ENCODE measurements at regions not wholly inside any gene's neighbourhood (a gene's known extent, or its start where the extent isn't known, plus 50 kb on each side); places are given as distances from the start of the nearest gene placed in this dataset.

- DNase-seq (ENCODE audit: extremely low spot score in 2 of 2) = no peak
- no peaks in the 10 kb centered on the region for H3K27me3 ChIP-seq
- no peak for TF ChIP-seq POLR2AphosphoS5 (IDR thresholded peaks at IDR 0.05; ENCODE audit: insufficient read depth in 1 of 2, low read depth in 1 of 2)
- no peak for TF ChIP-seq POLR2A (IDR thresholded peaks at IDR 0.05)
- TF ChIP-seq, protein P1, sequence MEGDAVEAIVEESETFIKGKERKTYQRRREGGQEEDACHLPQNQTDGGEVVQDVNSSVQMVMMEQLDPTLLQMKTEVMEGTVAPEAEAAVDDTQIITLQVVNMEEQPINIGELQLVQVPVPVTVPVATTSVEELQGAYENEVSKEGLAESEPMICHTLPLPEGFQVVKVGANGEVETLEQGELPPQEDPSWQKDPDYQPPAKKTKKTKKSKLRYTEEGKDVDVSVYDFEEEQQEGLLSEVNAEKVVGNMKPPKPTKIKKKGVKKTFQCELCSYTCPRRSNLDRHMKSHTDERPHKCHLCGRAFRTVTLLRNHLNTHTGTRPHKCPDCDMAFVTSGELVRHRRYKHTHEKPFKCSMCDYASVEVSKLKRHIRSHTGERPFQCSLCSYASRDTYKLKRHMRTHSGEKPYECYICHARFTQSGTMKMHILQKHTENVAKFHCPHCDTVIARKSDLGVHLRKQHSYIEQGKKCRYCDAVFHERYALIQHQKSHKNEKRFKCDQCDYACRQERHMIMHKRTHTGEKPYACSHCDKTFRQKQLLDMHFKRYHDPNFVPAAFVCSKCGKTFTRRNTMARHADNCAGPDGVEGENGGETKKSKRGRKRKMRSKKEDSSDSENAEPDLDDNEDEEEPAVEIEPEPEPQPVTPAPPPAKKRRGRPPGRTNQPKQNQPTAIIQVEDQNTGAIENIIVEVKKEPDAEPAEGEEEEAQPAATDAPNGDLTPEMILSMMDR (IDR thresholded peaks at IDR 0.05) = no peak
- H3K9me3 ChIP-seq = no peaks in the 10 kb centered on the region
- H3K36me3 ChIP-seq = no peaks in the 10 kb centered on the region
- peaks cover 28% of the 10 kb centered on the region for H3K4me1 ChIP-seq
- intact Hi-C loops (cut with DNase I) = no loop called here
- no peak overlapping the region for H3K4me3 ChIP-seq
- H3K27ac ChIP-seq = no peak overlapping the region
Observed at GRCh38 chr14:22174412-22175277, 414.4 kb downstream of the DAD1 start.

DNA sequence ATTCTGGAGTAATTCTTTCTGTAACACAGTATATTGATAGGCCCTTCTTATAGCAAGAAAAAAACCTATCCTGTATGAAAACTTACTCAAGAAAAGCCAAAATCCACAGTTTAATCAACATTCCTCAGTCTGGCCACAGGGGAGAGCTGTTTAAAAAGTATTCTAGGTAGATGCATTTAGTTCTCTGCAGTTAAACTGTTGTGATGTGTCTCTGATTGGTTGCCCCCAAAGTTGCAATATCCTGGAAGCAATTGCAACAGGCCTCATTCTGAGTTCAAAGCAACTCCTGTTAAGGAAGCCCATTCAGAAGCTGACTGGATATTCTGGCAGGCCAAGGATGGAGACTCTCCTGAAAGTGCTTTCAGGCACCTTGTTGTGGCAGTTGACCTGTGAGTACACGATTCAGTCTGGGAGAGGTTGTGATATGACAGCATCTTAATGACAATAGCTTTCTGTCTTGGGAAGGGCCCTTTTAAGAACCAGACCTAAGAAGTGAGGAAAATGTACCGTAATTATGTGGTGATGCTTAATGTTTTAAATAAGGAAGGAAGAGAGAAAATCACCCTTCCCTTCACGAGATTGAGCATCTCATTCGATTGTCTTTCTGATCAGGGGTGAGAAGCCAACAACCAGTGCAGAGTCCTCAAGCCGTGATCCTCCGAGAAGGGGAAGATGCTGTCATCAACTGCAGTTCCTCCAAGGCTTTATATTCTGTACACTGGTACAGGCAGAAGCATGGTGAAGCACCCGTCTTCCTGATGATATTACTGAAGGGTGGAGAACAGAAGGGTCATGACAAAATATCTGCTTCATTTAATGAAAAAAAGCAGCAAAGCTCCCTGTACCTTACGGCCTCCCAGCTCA, 420.7 kb downstream of the DAD1 start:
- DNase-seq (ENCODE audit: extremely low spot score in 2 of 2) = no peak
- TF ChIP-seq POLR2AphosphoS5 (IDR thresholded peaks at IDR 0.05; ENCODE audit: insufficient read depth in 1 of 2, low read depth in 1 of 2) = no peak
- TF ChIP-seq, protein P1 (IDR thresholded peaks at IDR 0.05) = no peak
- TF ChIP-seq POLR2A (IDR thresholded peaks at IDR 0.05) = no peak
- Histone ChIP-seq H3K27ac (no peak overlapping the region), H3K27me3 (no peaks in the 10 kb centered on the region), H3K36me3 (no peaks in the 10 kb centered on the region), H3K4me1 (no peaks in the 10 kb centered on the region), H3K9me3 (no peaks in the 10 kb centered on the region), H3K4me3 (no peak overlapping the region)
- intact Hi-C loops (cut with DNase I) = no loop called here

GRCh38 chr14:22164616-22165015, 424.4 kb downstream of the DAD1 start:
- no peaks in the 10 kb centered on the region for H3K36me3 ChIP-seq
- TF ChIP-seq POLR2AphosphoS5 (IDR thresholded peaks at IDR 0.05; ENCODE audit: insufficient read depth in 1 of 2, low read depth in 1 of 2) = no peak
- no peak for TF ChIP-seq POLR2A (IDR thresholded peaks at IDR 0.05)
- TF ChIP-seq, protein P1 (IDR thresholded peaks at IDR 0.05) = no peak
- H3K4me3 ChIP-seq = no peak overlapping the region
- no peak overlapping the region for H3K27ac ChIP-seq
- H3K4me1 ChIP-seq = no peaks in the 10 kb centered on the region
- no peak for DNase-seq (ENCODE audit: extremely low spot score in 2 of 2)
- no peaks in the 10 kb centered on the region for H3K27me3 ChIP-seq
- intact Hi-C loops (cut with DNase I) = no loop called here
- H3K9me3 ChIP-seq = no peaks in the 10 kb centered on the region

DNA sequence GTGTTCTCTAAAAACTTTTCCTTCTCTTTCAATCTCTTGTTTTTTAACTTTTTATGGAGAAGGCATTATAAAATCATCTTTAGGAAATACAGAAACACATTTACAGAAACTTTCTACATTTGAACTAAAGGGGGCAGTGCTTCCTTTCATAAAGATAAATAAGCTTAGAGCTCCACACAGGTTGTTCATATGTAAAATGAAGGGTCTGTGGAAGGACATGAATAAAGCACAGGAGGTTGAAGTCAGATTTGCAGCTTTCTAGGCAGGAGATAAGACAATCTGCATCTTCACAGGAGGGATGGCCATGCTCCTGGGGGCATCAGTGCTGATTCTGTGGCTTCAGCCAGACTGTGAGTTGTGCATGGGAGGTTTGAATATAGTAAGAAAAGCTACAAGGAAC, 426.0 kb downstream of the DAD1 start:
- no peak for TF ChIP-seq POLR2A (IDR thresholded peaks at IDR 0.05)
- TF ChIP-seq, protein P1 (IDR thresholded peaks at IDR 0.05) = no peak
- no peak for TF ChIP-seq POLR2AphosphoS5 (IDR thresholded peaks at IDR 0.05; ENCODE audit: insufficient read depth in 1 of 2, low read depth in 1 of 2)
- Histone ChIP-seq H3K9me3 (no peaks in the 10 kb centered on the region), H3K27me3 (no peaks in the 10 kb centered on the region), H3K4me1 (no peaks in the 10 kb centered on the region), H3K36me3 (no peaks in the 10 kb centered on the region), H3K27ac (no peak overlapping the region), H3K4me3 (no peak overlapping the region)
- no peak for DNase-seq (ENCODE audit: extremely low spot score in 2 of 2)
- intact Hi-C loops (cut with DNase I) = no loop called here

Measured in vagina (tissue), 2 donors.